ENCODE measurements at regions not wholly inside any gene's neighbourhood (a gene's known extent, or its start where the extent isn't known, plus 50 kb on each side); places are given as distances from the start of the nearest gene placed in this dataset.

DNA sequence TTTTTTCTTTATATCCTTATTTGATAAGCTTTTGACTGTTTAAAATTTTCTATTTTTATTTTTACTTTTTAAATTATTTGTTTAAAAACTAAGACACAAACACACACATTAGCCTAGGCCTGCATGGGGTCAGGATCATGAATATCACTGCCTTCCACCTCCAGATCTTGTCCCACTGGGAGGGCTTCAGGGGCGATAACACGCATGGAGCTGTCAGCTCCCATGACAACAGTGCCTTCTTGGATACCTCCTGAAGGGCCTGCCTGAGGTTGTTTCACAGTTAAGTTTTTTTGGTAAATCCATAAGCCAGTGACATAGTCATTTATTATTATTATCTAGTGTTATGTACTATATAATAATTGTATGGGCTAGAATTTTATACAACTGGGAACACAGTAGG lies 85.4 kb upstream of the FAT1 start:
- no peak for TF ChIP-seq CTCF (IDR thresholded peaks at IDR 0.05)
- TF ChIP-seq POLR2A (IDR thresholded peaks at IDR 0.05): no peak
- TF ChIP-seq POLR2AphosphoS5 (IDR thresholded peaks at IDR 0.05): no peak
- TF ChIP-seq EP300 (IDR thresholded peaks at IDR 0.05): no peak
